ENCODE measurements at regions not wholly inside any gene's neighbourhood (a gene's known extent, or its start where the extent isn't known, plus 50 kb on each side); places are given as distances from the start of the nearest gene placed in this dataset.

- TF ChIP-seq CTCF (IDR thresholded peaks at IDR 0.05), result no peak
- no peak for TF ChIP-seq POLR2A (IDR thresholded peaks at IDR 0.05)
- TF ChIP-seq POLR2AphosphoS5 (IDR thresholded peaks at IDR 0.05), result no peak
These were observed 346.8 kb upstream of the ZNF717 start for GRCh38 chr3:76132154-76132470.

All from stomach (tissue), 4 donors.